Activated CD8-positive, alpha-beta T cell treated with anti-CD3 and anti-CD28 coated beads for 36 hours (primary cell): ENCODE measurements at regions not wholly inside any gene's neighbourhood (a gene's known extent, or its start where the extent isn't known, plus 50 kb on each side); places are given as distances from the start of the nearest gene placed in this dataset.

Experiments used
- ATAC-seq: fragments of 200-7000 bp; cut with Tn5 transposase; one replicate; pipeline ENCODE4 v1.10.0; 2021; ENCODE audit warnings: mild to moderate bottlenecking, moderate library complexity
- CTCF ChIA-PET: fragments of 350-600 bp; sonication (Branson Sonifier 250); formaldehyde crosslinking; loops from one replicate; lab custom pipeline; 2021; ENCODE audit warnings: antibody characterized with exemption; lab: Charles Lee
- POLR2A ChIA-PET: fragments of 350-600 bp; sonication (Branson Sonifier 250); formaldehyde crosslinking; loops from one replicate; lab custom pipeline; 2021; ENCODE audit warnings: antibody characterized with exemption; lab: Charles Lee
- DNase-seq: peaks from one replicate; pipeline ENCODE4 v3.0.0-alpha.2; 2020
- H3K27ac Mint-ChIP-seq: one replicate; pipeline ENCODE4 v1.8.0; 2021; ENCODE audit warnings: mild to moderate bottlenecking, mixed read lengths
- H3K27me3 Mint-ChIP-seq: one replicate; pipeline ENCODE4 v1.8.0; 2021; ENCODE audit warnings: mixed read lengths
- H3K36me3 Mint-ChIP-seq: one replicate; pipeline ENCODE4 v1.8.0; 2021; ENCODE audit warnings: low read depth, mixed read lengths
- H3K4me1 Mint-ChIP-seq: one replicate; pipeline ENCODE4 v1.8.0; 2021; ENCODE audit warnings: low read depth, mixed read lengths
- H3K4me3 Mint-ChIP-seq: one replicate; pipeline ENCODE4 v1.8.0; 2021; ENCODE audit warnings: mild to moderate bottlenecking, moderate library complexity, mixed read lengths
- H3K9me3 Mint-ChIP-seq: one replicate; pipeline ENCODE4 v1.8.0; 2021; ENCODE audit warnings: mixed read lengths
- intact Hi-C: fragments of 100-400 bp; cut with micrococcal nuclease; formaldehyde crosslinking; loops from one replicate; pipeline ENCODE4 v1.10.0; 2022
- TF ChIP-seq, protein P1 (sequence below): fragments of 200-600 bp; IDR thresholded peaks from one replicate; pipeline ENCODE4 v1.8.0; 2022; ENCODE audit warnings: antibody characterized with exemption, mild to moderate bottlenecking

- intact Hi-C loops, result no loop called here
- CTCF ChIA-PET, result interaction anchor here (1.4 to 2.5 kb wide), 3 partner anchors 19 to 85 kb away, joined by 4 to 10 read pairs (median 8); partner anchors contain the start of gene PCDH1
- POLR2A ChIA-PET, result no interaction called here
- peaks cover 7% of the 10 kb centered on the region for H3K27me3 Mint-ChIP-seq
- H3K27ac Mint-ChIP-seq, result no peak overlapping the region
- no peaks in the 10 kb centered on the region for H3K36me3 Mint-ChIP-seq
- no peaks in the 10 kb centered on the region for H3K9me3 Mint-ChIP-seq
- H3K4me3 Mint-ChIP-seq, result no peak overlapping the region
- TF ChIP-seq, protein P1, sequence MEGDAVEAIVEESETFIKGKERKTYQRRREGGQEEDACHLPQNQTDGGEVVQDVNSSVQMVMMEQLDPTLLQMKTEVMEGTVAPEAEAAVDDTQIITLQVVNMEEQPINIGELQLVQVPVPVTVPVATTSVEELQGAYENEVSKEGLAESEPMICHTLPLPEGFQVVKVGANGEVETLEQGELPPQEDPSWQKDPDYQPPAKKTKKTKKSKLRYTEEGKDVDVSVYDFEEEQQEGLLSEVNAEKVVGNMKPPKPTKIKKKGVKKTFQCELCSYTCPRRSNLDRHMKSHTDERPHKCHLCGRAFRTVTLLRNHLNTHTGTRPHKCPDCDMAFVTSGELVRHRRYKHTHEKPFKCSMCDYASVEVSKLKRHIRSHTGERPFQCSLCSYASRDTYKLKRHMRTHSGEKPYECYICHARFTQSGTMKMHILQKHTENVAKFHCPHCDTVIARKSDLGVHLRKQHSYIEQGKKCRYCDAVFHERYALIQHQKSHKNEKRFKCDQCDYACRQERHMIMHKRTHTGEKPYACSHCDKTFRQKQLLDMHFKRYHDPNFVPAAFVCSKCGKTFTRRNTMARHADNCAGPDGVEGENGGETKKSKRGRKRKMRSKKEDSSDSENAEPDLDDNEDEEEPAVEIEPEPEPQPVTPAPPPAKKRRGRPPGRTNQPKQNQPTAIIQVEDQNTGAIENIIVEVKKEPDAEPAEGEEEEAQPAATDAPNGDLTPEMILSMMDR, result no peak
- ATAC-seq (no peak), DNase-seq (no peak)
- no peaks in the 10 kb centered on the region for H3K4me1 Mint-ChIP-seq
Observed at GRCh38 chr5:141793403-141793802, 84.8 kb downstream of the PCDH1 start.

GRCh38 chr5:141790630-141791029 lies 87.6 kb downstream of the PCDH1 start:
- intact Hi-C loops, result no loop called here
- ATAC-seq (no peak), DNase-seq (no peak)
- CTCF ChIA-PET, result no interaction called here
- TF ChIP-seq, protein P1, result no peak
- Mint-ChIP-seq H3K4me3 (no peak overlapping the region), H3K36me3 (no peaks in the 10 kb centered on the region), H3K9me3 (no peaks in the 10 kb centered on the region), H3K4me1 (no peaks in the 10 kb centered on the region), H3K27ac (no peak overlapping the region), H3K27me3 (peaks cover 15% of the 10 kb centered on the region)
- POLR2A ChIA-PET, result no interaction called here

GRCh38 chr5:141789330-141789729 lies 88.9 kb downstream of the PCDH1 start:
- no peak for ATAC-seq
- intact Hi-C loops, result no loop called here
- CTCF ChIA-PET, result interaction anchor here (1.5 kb wide), 1 partner anchor 22 kb away, joined by 5 read pairs; no protein-coding TSS in a partner anchor
- Mint-ChIP-seq H3K9me3 (no peaks in the 10 kb centered on the region), H3K36me3 (no peaks in the 10 kb centered on the region), H3K27me3 (peaks cover 15% of the 10 kb centered on the region), H3K4me3 (no peak overlapping the region), H3K4me1 (no peaks in the 10 kb centered on the region), H3K27ac (no peak overlapping the region)
- DNase-seq, result no peak
- TF ChIP-seq, protein P1, result no peak
- POLR2A ChIA-PET, result no interaction called here

DNA sequence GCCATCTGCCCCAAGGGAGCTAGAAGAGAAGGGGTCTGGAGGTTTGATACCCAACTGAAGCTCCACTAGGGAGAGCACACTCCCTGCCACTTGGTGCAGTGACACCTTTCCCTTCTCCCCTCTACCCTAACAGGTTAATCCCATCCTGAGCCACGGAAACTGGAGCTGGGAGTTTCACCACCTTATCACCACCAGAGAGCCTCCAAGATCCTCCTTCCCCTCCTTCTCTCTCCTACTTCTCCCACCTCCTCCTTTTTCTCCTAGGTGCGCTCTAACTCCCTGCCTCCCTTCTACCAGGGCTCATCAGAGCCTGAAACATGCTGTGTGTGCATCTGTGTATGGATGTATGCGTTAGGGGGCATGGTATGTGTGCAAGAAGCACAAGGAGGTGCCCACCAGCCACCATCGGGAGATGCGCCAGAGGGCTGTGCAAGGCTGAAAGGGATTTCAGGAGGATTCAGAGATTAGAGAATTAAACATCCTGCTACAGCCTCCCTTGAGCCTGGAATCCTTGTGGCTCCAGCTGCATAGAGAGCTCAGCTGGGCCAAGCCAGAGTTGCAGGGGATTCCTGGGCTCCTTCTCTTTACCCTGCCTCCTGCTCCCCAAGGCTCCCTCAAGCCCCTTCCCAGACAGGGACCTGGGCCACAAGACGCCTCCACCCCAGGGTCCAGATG lies 89.8 kb downstream of the PCDH1 start:
- DNase-seq, result no peak
- no peak overlapping the region for H3K4me3 Mint-ChIP-seq
- CTCF ChIA-PET, result interaction anchor here (1.1 to 1.5 kb wide), 4 partner anchors 23 to 96 kb away, joined by 3 to 5 read pairs (median 4); no protein-coding TSS in a partner anchor

GRCh38 chr5:141787376-141787775 lies 90.8 kb downstream of the PCDH1 start:
- no peak overlapping the region for H3K4me3 Mint-ChIP-seq
- TF ChIP-seq, protein P1, result no peak
- H3K36me3 Mint-ChIP-seq, result no peaks in the 10 kb centered on the region
- intact Hi-C loops, result no loop called here
- H3K9me3 Mint-ChIP-seq, result no peaks in the 10 kb centered on the region
- ATAC-seq (no peak), DNase-seq (no peak)
- ChIA-PET POLR2A (interaction anchor here (1.0 to 1.1 kb wide), 2 partner anchors 58 to 128 kb away, joined by 3 read pairs; no protein-coding TSS in a partner anchor), CTCF (no interaction called here)
- no peaks in the 10 kb centered on the region for H3K4me1 Mint-ChIP-seq
- H3K27ac Mint-ChIP-seq, result no peak overlapping the region
- H3K27me3 Mint-ChIP-seq, result peaks cover 15% of the 10 kb centered on the region

More for the DNA sequence above, 89.8 kb downstream of the PCDH1 start:
- no peak overlapping the region for H3K27ac Mint-ChIP-seq
- H3K4me1 Mint-ChIP-seq, result no peaks in the 10 kb centered on the region
- TF ChIP-seq, protein P1, result no peak
- intact Hi-C loops, result no loop called here
- peaks cover 15% of the 10 kb centered on the region for H3K27me3 Mint-ChIP-seq
- H3K9me3 Mint-ChIP-seq, result no peaks in the 10 kb centered on the region
- ATAC-seq, result no peak
- no peaks in the 10 kb centered on the region for H3K36me3 Mint-ChIP-seq
- POLR2A ChIA-PET, result interaction anchor here (1.0 to 1.1 kb wide), 2 partner anchors 57 to 127 kb away, joined by 3 read pairs; no protein-coding TSS in a partner anchor
